NK-92 treated with Interleukin-12 subunit alpha and Interleukin-12 subunit beta, amount 100 ng/mL, for 24 hours (cell line): ENCODE measurements at regions not wholly inside any gene's neighbourhood (a gene's known extent, or its start where the extent isn't known, plus 50 kb on each side); places are given as distances from the start of the nearest gene placed in this dataset.

Experiments used
- DNase-seq: peaks from one replicate; lab custom pipeline; 2025; lab: John Stamatoyannopoulos, UW

DNA sequence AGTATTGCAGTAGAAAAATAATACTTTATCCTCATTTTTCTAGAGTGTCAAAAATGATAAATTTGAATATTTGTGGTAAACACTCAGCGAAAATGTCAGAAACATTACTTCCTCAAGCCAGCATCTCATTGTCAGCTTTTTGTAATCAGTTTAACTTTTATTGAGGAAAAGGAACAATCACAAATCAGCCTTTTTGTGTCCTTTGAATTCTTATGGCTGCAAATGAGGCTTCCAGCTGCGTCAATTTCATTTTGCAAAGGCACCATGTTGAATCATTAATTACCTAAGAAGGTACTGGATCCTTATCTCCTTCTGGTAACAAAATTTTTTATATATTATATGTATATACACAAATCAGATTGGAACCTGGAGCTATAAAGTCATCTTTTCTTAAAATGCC lies 442.6 kb upstream of the CPEB2 start:
- DNase-seq: no peak

DNA sequence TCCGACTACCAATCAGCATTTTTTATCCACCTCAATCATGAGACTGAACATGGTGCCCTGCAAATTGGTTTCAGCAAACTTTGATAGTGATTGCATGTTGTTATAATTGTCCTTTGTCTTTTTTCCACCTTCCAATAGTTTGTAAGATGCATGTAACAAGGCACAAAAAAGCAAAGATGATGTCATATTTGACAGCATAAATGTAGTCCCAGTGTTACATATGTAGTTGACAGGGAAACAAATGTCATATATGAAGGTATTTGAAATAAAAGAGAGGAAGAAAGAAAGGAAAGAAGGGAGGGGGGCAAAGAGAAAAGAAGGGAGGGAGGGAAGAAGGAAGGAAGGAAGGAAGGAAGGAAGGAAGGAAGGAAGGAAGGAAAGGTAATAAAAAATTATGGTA lies 441.7 kb upstream of the CPEB2 start:
- no peak for DNase-seq

DNA sequence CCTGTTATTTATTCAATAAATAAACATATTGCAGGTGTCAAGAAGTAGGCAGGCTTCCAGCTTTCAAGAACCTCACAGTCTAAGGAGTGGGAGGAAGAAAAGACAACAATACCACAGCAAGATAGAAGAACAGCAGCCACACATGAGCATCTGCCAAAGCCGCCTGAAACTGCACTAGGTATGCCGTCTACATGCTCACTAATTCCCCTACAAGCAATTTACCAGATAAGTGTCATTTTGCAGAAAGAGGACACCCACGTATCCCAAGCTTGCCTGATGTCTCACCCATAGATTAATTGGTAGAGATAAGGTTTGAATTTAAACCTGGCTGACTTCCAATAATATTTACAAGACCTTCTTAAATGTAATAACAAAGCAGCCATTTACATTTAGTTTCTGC lies 439.4 kb upstream of the CPEB2 start:
- DNase-seq: no peak

DNA sequence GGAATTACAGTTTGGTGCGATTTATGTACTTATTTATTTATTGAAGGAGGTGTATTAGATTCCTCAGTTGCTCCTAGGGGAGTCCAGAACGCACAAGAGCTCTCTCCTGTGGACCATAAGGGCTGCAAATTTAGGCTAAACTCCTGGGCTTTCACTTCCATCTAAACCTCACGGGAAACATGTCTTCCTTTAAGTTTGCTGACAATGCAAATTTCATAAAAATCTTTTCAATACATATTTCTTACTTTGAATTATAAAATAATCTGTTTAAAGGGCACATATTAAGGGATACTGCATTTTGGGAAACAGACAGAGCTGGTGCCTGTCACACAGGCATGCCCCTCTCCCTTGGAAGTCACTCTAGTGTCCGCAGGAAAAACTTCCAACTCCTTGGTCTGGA lies 438.0 kb upstream of the CPEB2 start:
- no peak for DNase-seq

DNA sequence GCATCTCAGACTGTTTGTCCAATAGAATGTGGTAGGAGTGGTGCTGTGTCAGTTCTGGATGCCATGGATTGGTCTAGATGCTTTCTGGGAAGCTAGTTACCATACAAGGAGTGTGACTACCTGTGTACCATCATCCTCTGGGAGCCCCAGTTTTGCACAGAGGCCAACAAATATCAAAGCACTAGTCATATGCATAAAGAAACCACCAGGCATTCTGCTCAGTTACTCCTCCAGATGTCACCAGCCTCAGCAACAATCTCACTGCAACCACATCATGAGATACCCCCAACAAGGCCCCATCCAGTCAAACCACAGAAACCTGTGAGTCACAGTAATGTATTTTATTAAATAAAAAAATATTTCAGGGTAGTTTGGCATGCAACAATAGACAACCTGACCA lies 435.8 kb upstream of the CPEB2 start:
- no peak for DNase-seq

DNA sequence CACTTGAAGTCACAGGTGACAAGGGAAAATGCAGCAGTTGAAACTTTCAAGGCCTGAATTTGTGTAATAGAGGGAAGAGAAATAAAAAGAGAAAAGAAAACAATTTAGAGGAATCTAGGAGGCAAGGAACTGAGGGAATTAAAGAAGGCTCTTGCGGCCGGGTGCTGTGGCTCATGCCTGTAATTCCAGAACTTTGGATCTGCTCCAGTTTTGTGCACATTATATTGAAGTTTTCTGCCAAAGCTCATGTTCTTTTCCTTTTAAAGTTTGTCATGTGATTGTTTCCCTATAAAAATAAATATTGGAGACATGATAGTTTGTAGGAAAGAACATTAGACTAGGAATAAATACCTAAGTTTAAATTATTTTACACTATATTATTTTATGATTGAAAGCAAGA lies 433.9 kb upstream of the CPEB2 start:
- DNase-seq: no peak

DNA sequence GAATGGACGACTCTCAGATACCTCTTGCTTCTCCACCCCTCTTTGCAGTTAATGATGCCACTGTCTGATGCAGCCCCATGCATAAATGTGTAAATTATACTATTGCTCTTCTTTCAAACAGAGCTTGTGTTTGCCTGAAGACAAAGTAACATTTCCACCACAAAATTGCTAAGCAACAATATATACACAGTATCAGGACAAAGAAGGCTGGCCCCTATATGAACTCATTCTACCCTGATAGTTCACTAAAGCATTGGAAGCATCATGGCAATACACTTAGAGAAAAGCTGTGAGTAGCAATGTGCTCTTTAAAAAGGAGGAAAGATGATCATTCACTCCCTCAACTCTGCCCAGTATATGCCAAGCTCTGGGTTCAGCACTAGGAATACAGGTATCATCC lies 427.0 kb upstream of the CPEB2 start:
- no peak for DNase-seq

DNA sequence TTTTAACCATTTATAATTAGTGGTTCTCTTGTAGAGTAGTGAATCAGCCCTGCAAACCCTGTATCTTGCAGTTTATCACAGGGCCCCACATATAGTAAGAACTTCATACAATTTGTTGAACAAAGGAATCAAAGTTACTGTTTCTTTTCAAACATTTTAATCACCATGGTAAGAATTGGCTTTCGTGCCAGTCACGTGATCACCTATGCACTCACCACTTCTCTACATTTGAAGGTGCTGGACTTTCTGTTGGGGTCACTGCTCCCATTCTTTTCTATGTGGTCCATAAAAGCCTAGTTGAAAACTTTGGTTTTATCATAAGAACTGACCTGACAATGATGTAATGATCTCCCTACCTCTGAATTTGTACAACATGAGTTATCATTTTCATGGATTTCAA lies 426.4 kb upstream of the CPEB2 start:
- no peak for DNase-seq

DNA sequence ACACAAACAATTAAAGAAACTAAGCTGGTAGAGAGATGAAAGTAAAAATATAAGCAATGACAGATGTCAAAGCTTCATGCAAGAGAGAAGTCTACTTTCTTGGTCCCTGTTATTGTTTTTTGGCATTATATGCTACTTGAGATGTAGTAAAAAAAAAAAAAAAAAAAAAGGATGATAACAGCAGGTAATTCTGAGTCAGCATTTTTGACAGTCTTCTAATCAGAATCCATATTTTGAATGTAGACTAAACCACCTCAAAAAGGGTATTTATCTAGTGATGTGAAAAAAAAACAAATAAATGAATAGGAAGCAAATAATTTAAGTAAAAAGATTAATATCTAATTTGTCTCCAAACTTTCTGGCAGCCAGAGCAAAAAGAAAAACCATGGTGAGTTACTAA lies 422.2 kb upstream of the CPEB2 start:
- DNase-seq: no peak

DNA sequence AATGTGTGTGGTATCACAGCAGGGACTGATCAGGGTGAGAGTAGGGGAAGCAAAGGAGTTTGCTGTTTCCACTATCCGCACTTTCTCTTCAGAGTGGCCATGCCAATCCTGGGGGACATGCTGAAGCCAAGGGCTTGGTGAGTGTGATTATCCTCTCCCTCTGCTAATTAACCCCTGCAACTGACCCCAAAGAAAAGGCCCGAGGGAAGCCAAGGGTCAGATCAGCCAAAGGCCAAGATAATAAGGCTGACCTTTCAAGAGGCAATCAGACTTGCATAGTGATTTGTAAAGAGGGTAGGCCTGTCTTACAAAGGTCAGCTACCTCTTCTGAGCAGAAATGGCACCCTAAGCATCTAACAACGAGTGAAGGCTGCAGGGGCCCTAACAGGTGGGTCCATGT lies 420.5 kb upstream of the CPEB2 start:
- DNase-seq: no peak

DNA sequence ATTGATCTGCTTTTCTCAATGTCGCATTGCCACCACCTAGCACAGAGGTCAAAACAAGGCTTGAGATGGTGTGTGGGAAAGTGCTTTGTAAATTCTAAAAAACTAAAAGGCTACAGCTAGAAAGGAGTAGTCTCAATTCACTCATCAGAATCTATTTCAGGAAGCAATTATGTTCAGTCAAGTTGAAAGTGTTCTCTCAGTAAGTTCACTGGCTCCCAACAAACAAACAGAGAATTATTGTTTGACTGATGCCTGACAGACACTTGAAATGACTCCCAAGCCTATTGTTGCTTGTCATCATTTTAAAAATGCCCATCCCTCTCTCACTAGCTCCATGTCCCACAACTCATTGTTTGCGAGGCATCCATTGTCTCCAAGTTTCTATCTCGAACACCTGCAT lies 419.6 kb upstream of the CPEB2 start:
- no peak for DNase-seq

DNA sequence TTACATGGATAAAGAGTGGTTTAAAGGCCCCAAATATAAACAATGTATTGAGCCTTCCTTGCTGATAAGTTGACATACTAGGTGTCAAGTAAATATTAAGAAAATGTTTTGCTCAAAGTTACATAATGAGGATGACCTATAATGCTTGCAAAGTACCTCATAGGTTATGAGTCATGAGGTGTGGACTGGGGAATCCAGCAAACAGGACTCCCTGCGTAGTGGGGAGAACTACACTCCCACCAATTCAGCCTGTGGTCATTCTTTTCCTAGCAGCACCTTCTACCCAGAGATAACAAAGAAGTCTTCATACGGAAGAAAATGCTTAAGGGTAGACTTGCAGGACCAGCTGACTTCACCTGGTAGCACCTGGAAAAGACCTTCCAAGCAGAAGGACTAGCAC lies 418.9 kb upstream of the CPEB2 start:
- DNase-seq: no peak

DNA sequence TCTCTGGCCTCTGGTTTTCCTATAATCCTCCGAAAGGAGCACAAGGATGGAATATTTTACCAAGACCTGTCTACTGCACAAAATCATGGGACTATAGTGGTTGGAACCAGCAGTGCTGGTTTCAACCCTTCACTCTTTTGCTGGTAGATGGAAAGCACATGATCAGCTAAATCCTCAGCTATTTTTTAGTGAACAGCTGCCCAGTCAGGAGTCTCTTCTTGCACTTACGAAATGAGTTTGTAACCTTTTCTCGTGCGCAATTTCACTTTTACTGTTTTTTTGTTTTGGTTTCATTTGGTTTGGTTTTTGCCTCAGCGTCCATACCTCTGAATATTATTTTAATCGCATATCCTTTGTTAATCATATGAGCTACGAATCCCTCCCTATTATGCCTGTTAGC lies 418.5 kb upstream of the CPEB2 start:
- no peak for DNase-seq

DNA sequence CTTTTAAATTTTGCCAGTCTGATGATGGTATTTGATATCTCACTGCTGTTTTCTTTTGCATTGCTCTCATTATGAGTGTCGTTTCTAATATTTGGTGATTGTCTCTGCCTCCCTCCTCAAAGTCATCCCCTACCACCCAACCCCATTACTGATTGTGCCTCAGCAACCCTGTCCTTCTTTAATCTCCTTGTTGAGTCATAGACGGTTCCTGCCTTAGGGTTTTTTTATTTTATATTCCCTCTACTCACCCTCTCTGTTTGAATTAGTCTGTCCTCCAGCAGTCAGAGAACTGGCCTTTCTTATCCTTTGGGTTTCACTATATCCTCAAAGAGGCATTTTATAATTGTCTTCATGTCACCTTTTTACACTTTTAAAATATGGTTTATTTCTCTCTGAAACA lies 409.3 kb upstream of the CPEB2 start:
- DNase-seq: no peak

DNA sequence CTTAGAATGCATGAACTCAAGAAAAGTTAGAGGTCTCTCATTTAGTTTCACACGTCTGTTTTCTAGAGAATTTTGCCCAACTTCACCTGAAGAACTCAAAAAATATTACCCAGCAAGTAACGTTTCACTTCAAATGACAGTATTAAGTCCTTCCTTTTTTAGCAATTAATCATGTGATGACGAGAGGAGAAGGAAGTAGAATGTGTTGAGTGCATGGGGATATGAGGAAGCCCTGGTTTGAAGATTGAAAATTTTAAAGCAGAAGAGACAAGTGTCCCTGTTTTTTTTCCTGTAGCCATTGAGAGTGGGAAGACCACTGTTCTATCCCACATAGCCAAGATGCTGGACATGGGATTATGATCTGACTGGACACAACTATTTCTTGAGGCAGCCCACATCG lies 406.3 kb upstream of the CPEB2 start:
- no peak for DNase-seq

DNA sequence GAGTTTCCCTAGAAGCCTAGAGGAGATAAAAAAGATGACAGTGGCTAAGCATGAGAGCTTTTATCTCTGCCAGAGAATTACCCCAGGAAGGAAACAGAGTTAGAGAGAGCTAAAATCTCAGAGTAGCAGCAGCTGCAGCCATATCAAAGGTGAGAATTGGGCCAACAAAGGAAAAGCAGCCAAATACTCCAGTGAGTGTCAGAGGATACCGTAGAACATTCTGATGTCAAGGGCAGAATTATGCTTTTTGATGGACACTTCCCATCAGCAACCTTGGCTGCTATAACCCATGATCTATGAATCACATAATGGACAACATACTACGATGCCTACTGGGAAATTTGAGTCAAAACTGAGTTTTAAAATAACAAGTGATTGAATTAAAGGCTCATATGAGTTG lies 405.8 kb upstream of the CPEB2 start:
- DNase-seq: no peak

DNA sequence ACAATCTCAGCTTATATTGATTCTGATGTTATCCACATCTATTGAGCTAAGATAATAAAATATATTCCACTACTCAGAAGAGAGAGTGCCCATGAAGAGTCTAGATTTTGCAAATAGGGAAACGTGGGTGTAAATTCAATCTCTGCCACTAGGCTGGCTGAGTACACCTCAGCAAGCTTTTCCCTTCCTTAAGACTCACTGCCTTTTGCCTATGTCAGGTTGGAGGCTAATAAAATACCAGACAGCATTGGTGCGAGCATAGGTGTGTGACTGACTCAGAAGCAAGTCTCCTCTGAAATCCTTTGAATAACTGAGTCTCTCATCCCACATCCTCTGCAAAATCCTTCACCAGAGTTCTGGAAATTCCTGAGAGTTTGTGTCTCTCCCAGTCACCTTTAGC lies 405.4 kb upstream of the CPEB2 start:
- DNase-seq: no peak

DNA sequence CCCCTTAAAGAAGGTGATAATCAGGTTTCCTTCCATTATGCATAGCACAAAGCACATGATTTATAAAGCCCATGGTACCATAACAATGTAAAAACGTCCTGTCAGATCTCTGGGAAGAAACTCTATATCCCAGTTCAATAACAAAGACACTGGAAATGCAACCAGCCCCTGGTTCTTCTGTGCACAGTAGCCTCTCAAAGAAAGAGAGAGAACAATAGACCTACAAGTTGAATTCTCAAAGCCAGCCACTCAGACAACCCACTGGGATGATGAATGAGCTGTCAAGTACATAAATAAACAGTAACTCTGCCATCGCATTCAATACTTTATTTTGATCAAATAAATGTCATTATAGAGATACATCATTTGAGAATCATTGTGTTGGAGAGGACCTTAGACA lies 400.1 kb upstream of the CPEB2 start:
- no peak for DNase-seq

DNA sequence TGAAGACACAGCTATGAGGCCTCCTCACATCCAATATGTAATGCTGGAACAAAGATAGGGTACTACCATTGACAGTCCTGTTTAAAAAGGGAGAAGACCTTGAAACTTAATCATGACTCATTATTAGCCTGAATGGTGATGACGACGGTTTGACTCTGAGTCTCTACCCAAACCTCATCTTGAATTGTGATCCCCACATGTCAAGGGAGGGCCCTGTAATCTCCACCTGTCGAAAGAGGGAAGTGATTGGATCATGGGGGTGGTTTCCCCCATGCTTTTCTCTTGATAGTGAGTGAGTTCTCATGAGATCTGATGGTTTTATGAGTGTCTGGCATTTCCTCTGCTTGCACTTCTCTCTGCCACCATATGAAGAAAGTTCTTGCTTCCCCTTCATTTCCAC lies 395.3 kb upstream of the CPEB2 start:
- no peak for DNase-seq

DNA sequence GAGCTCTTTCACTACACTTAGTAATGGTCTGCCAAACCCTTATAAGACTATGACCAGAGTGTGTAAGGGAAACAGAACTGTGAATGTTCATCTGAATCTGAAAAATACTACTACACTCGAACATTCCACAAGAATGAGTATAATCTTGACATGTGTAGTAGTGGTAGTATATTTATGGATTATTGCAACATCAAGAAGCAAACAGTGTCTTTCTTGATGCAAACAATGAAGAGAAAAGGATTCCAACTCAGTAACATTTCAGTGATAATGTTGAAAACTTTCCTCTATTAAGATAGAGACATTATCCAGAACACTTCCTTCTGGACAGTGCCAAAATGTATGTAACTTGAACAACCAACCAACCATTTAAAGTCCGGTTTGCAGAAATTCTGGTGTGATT lies 394.7 kb upstream of the CPEB2 start:
- no peak for DNase-seq

DNA sequence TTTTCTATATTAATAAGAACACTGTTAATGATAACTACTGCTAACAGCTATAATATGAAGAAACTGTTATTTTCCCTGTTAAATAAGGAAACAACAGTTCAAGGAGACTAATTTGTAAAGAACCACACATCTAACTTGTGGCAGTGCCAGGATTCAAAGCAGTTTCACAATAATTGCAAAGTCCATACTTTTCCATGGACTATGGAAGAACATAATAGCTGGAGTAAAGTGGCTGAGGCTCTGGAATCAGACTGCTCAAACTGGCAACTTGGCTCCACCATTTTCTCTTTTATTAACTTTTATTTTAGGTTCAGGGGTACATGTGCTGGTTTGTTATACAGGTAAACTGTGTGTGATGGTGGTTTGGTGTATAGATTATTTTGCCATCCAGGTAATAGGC lies 393.7 kb upstream of the CPEB2 start:
- DNase-seq: no peak

DNA sequence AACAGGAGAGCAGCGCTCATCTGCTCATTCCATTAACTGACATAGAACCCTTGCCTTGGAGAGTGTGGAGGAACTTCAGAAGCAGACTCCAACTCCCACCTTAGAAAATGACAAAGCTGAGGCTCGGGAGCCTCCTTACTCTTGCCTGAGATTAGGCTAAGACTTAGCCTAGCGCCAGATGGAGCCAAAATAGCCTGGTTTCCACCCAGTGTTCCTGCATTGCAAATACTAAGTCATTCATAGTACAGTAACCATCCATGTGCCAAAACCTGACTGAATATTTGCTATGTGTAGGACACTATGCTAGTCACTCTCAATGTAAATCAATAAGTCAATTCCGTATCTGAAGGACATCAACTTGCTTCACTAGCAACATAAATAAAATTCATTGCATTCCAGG lies 387.4 kb upstream of the CPEB2 start:
- DNase-seq: no peak

DNA sequence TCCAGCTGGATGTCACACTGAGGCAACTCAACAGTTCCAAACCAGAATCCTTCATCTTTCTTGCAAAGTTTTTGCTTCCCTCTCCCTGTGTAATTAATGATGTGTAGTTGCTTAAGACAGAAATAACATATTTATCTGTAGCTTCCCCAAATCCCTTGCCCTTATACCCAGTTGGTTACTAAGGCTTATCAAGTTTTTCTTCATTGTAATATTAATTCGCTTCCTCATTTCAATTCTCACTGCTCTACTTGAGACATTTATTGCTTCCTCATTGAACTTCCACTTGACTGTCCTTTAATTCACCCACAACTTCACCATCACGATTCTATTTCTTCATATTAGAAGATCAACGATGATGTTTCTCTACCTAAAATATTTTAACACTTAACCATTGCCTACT lies 386.6 kb upstream of the CPEB2 start:
- DNase-seq: no peak

DNA sequence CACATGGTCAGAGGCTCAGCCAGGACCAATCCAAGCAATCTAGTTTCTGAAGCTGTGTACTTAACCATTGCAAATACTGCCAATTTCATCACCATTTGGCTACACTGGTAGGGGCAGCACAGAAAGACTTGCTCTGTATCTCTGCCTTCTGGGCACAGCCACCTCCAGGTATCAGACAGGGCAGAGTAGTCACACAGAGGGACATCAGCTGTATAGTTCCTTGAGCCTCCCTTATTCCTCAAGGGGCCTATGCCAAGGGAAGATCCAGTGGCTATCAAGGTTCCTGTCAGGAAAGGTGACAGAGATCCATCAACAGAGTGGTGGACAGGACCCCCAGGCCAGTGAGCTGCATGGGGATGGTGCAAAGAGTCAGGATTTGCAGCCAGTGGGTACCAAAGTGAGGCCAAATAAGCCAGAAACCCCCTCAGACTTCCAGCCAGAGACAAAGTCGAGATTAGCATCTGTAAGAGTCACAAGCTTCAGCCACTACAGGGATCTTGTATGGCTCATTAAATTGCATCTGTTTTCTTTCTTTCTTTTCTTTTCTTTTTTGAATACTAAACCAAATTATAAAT lies 381.6 kb upstream of the CPEB2 start:
- no peak for DNase-seq
